H9 (cell line): ENCODE measurements at regions not wholly inside any gene's neighbourhood (a gene's known extent, or its start where the extent isn't known, plus 50 kb on each side); places are given as distances from the start of the nearest gene placed in this dataset.

ENCODE experiments used
- DNase-seq: peaks from one replicate; pipeline ENCODE4 v3.0.0-alpha.2; 2017
- H2AFZ ChIP-seq: one replicate; pipeline ENCODE4 v1.6.1; 2013; ENCODE audit warnings: mild to moderate bottlenecking, low read length, control low read depth, moderate library complexity
- H2AK5ac ChIP-seq: 2 replicates; pipeline ENCODE4 v1.6.1; 2013; ENCODE audit warnings: low read length, control low read depth, mixed read lengths; ENCODE audit not compliant: insufficient read length
- H2BK120ac ChIP-seq: one replicate; pipeline ENCODE4 v1.6.1; 2013; ENCODE audit warnings: low read depth, mild to moderate bottlenecking, low read length, control low read depth, inconsistent platforms; ENCODE audit not compliant: poor library complexity, severe bottlenecking
- H2BK12ac ChIP-seq: 2 replicates; pipeline ENCODE4 v1.6.1; 2013; ENCODE audit warnings: low read length, control low read depth, mixed read lengths, low read depth; ENCODE audit not compliant: insufficient read length
- H2BK15ac ChIP-seq: 2 replicates; pipeline ENCODE4 v1.6.1; 2013; ENCODE audit warnings: low read depth, low read length, control low read depth
- H2BK20ac ChIP-seq: one replicate; pipeline ENCODE4 v1.6.1; 2013; ENCODE audit warnings: low read depth, mild to moderate bottlenecking, low read length, control low read depth, inconsistent platforms; ENCODE audit not compliant: poor library complexity, severe bottlenecking
- H2BK5ac ChIP-seq: 2 replicates; pipeline ENCODE4 v1.6.1; 2013; ENCODE audit warnings: low read length, control low read depth, mixed read lengths; ENCODE audit not compliant: insufficient read length
- H3K14ac ChIP-seq: 2 replicates; pipeline ENCODE4 v1.6.1; 2013; ENCODE audit warnings: low read length, control low read depth; ENCODE audit not compliant: insufficient read depth
- H3K18ac ChIP-seq: 2 replicates; pipeline ENCODE4 v1.6.1; 2013; ENCODE audit warnings: low read depth, mild to moderate bottlenecking, mixed read lengths, low read length, control low read depth; ENCODE audit not compliant: insufficient read length
- H3K23ac ChIP-seq: 2 replicates; pipeline ENCODE4 v1.6.1; 2013; ENCODE audit warnings: low read length, control low read depth, mixed read lengths, low read depth; ENCODE audit not compliant: insufficient read length
- H3K23me2 ChIP-seq: 2 replicates; pipeline ENCODE4 v1.6.1; 2013; ENCODE audit warnings: low read depth, mild to moderate bottlenecking, mixed read lengths, low read length, control low read depth; ENCODE audit not compliant: insufficient read length, poor library complexity, severe bottlenecking
- H3K27ac ChIP-seq: 2 replicates; pipeline ENCODE4 v1.5.1; 2013; ENCODE audit warnings: low read length, control low read depth, mixed read lengths, low read depth; ENCODE audit not compliant: insufficient read length
- H3K27me3 ChIP-seq: 2 replicates; pipeline ENCODE4 v1.6.1; 2013; ENCODE audit warnings: low read length, control low read depth, inconsistent platforms; ENCODE audit not compliant: insufficient read depth
- H3K4ac ChIP-seq: 2 replicates; pipeline ENCODE4 v1.6.1; 2013; ENCODE audit warnings: low read depth, mild to moderate bottlenecking, control low read depth, inconsistent platforms, low read length, moderate library complexity
- H3K4me1 ChIP-seq: 2 replicates; pipeline ENCODE4 v1.6.1; 2013; ENCODE audit warnings: low read length, control low read depth, inconsistent platforms; ENCODE audit not compliant: insufficient read depth
- H3K4me2 ChIP-seq: 2 replicates; pipeline ENCODE4 v1.6.1; 2013; ENCODE audit warnings: low read length, control low read depth, mixed read lengths; ENCODE audit not compliant: insufficient read length, insufficient read depth
- H3K56ac ChIP-seq: 2 replicates; pipeline ENCODE4 v1.6.1; 2013; ENCODE audit warnings: low read depth, mild to moderate bottlenecking, mixed read lengths, low read length, control low read depth; ENCODE audit not compliant: insufficient read length
- H3K79me1 ChIP-seq: 2 replicates; pipeline ENCODE4 v1.6.1; 2013; ENCODE audit warnings: low read depth, mild to moderate bottlenecking, moderate library complexity, low read length, control low read depth, inconsistent platforms; ENCODE audit not compliant: insufficient read depth, poor library complexity, severe bottlenecking
- H3K79me2 ChIP-seq: 2 replicates; pipeline ENCODE4 v1.6.1; 2013; ENCODE audit warnings: low read length, control low read depth, inconsistent platforms; ENCODE audit not compliant: insufficient read depth
- H3K9ac ChIP-seq: 2 replicates; pipeline ENCODE4 v1.6.1; 2013; ENCODE audit warnings: low read length, control low read depth, mixed read lengths; ENCODE audit not compliant: insufficient read length; ENCODE audit errors: extremely low read depth
- H3K9me3 ChIP-seq: one replicate; pipeline ENCODE4 v1.6.1; 2013; ENCODE audit warnings: low read depth, low read length, inconsistent platforms; ENCODE audit not compliant: control insufficient read depth
- H3T11ph ChIP-seq: one replicate; pipeline ENCODE4 v1.6.1; 2013; ENCODE audit warnings: mild to moderate bottlenecking, low read length, control low read depth, inconsistent platforms
- H4K20me1 ChIP-seq: one replicate; pipeline ENCODE4 v1.6.1; 2013; ENCODE audit not compliant: control insufficient read depth, insufficient read length, insufficient read depth
- H4K5ac ChIP-seq: 2 replicates; pipeline ENCODE4 v1.6.1; 2013; ENCODE audit warnings: low read depth, mild to moderate bottlenecking, mixed read lengths, low read length, control low read depth; ENCODE audit not compliant: insufficient read length
- H4K8ac ChIP-seq: replicated peaks from 2 replicates; pipeline ENCODE4 v1.6.1; 2013; ENCODE audit warnings: low read length, control low read depth, mixed read lengths, low read depth; ENCODE audit not compliant: insufficient read length
- H4K91ac ChIP-seq: 2 replicates; pipeline ENCODE4 v1.6.1; 2013; ENCODE audit warnings: low read depth, mild to moderate bottlenecking, moderate library complexity, mixed read lengths, low read length, control low read depth; ENCODE audit not compliant: insufficient read length
- H3K27ac Mint-ChIP-seq, 3 experiments: 2 replicates in 2 of 3; 3 replicates in 1 of 3; pipeline ENCODE4 v1.8.0; 2020 to 2021; ENCODE audit warnings: mixed read lengths in 3 of 3, mild to moderate bottlenecking in 1 of 3, moderate library complexity in 1 of 3
- H3K27me3 Mint-ChIP-seq: 2 replicates; pipeline ENCODE4 v1.8.0; 2021; ENCODE audit warnings: low read depth, mild to moderate bottlenecking, moderate library complexity, mixed read lengths
- H3K36me3 Mint-ChIP-seq, 3 experiments: 2 replicates in 2 of 3; 3 replicates in 1 of 3; pipeline ENCODE4 v1.8.0; 2020 to 2021; ENCODE audit warnings: low read depth in 3 of 3, mixed read lengths in 3 of 3; ENCODE audit not compliant: insufficient read depth in 1 of 3
- H3K4me1 Mint-ChIP-seq, 2 experiments: 2 replicates each; pipeline ENCODE4 v1.8.0; 2020; ENCODE audit warnings: mixed read lengths in 2 of 2
- H3K4me3 Mint-ChIP-seq, 2 experiments: 2 replicates in 1 of 2; 3 replicates in 1 of 2; pipeline ENCODE4 v1.8.0; 2020 to 2021; ENCODE audit warnings: mild to moderate bottlenecking in 2 of 2, mixed read lengths in 2 of 2, moderate library complexity in 1 of 2
- H3K9me3 Mint-ChIP-seq, 2 experiments: 2 replicates in 1 of 2; 3 replicates in 1 of 2; pipeline ENCODE4 v1.8.0; 2020; ENCODE audit warnings: mild to moderate bottlenecking in 2 of 2, mixed read lengths in 2 of 2, moderate library complexity in 1 of 2
- TF ChIP-seq, protein P1 (sequence below): fragments of 200-600 bp; sonication (generic); conservative IDR thresholded peaks from 3 replicates; pipeline ENCODE4 v1.8.0; 2021; ENCODE audit warnings: antibody characterized with exemption, mild to moderate bottlenecking

DNA sequence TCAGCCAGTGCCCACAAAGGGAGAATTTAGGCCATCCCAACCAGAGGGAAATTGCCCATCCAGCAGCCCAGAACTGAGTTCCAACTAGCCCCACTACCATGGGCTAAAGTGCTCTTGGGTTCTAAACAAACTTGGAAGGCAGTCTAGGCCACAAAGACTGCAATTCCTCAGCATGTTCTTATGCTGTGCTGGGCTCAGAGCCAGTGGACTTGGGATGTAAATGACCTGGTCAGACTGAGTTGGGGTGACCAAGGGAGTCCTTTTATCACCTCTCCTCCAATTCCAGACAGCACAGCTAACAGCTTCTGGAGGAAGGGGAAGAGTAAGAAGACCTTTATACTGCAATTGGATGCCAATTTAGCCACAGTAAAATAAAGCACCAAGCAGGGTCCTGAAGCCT is 607.2 kb upstream of the KCND2 start:
- no peak overlapping the region for H3K4me3 Mint-ChIP-seq
- Histone ChIP-seq H2AFZ (no peak overlapping the region), H3K27me3 (no peaks in the 10 kb centered on the region)

More for the DNA sequence above, 607.2 kb upstream of the KCND2 start:
- Histone ChIP-seq H3K4ac (no peak overlapping the region), H4K91ac (no peak overlapping the region), H4K8ac (no peak overlapping the region), H3K23ac (no peak overlapping the region), H3K23me2 (no peaks in the 10 kb centered on the region), H3K79me2 (no peaks in the 10 kb centered on the region), H3K4me1 (no peaks in the 10 kb centered on the region), H2BK12ac (no peak overlapping the region), H2BK15ac (no peak overlapping the region), H3K79me1 (no peaks in the 10 kb centered on the region), H2BK5ac (no peak overlapping the region), H3K14ac (no peak overlapping the region), H4K20me1 (no peaks in the 10 kb centered on the region), H3K4me2 (no peak overlapping the region), H3T11ph (no peak overlapping the region), H3K56ac (no peak overlapping the region), H4K5ac (no peak overlapping the region), H2AK5ac (no peak overlapping the region), H3K9me3 (no peaks in the 10 kb centered on the region), H2BK120ac (no peak overlapping the region), H3K9ac (no peak overlapping the region), H3K27ac (no peak overlapping the region), H2BK20ac (no peak overlapping the region), H3K18ac (no peak overlapping the region)
- TF ChIP-seq, protein P1, sequence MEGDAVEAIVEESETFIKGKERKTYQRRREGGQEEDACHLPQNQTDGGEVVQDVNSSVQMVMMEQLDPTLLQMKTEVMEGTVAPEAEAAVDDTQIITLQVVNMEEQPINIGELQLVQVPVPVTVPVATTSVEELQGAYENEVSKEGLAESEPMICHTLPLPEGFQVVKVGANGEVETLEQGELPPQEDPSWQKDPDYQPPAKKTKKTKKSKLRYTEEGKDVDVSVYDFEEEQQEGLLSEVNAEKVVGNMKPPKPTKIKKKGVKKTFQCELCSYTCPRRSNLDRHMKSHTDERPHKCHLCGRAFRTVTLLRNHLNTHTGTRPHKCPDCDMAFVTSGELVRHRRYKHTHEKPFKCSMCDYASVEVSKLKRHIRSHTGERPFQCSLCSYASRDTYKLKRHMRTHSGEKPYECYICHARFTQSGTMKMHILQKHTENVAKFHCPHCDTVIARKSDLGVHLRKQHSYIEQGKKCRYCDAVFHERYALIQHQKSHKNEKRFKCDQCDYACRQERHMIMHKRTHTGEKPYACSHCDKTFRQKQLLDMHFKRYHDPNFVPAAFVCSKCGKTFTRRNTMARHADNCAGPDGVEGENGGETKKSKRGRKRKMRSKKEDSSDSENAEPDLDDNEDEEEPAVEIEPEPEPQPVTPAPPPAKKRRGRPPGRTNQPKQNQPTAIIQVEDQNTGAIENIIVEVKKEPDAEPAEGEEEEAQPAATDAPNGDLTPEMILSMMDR, result no peak
- Mint-ChIP-seq H3K27ac (no peak overlapping the region), H3K9me3 (no peaks in the 10 kb centered on the region), H3K36me3 (no peaks in the 10 kb centered on the region), H3K27me3 (no peaks in the 10 kb centered on the region), H3K4me1 (peaks cover 0 to 6% of the 10 kb centered on the region in 2 experiments; a peak in 2 of 4 replicates)
- DNase-seq, result no peak
